ENCODE measurements at regions not wholly inside any gene's neighbourhood (a gene's known extent, or its start where the extent isn't known, plus 50 kb on each side); places are given as distances from the start of the nearest gene placed in this dataset.

- DNase-seq (ENCODE audit: low read depth): no peak
- H3K4me3 ChIP-seq (ENCODE audit: low read depth, low read length): no peak overlapping the region
- TF ChIP-seq, protein P1, sequence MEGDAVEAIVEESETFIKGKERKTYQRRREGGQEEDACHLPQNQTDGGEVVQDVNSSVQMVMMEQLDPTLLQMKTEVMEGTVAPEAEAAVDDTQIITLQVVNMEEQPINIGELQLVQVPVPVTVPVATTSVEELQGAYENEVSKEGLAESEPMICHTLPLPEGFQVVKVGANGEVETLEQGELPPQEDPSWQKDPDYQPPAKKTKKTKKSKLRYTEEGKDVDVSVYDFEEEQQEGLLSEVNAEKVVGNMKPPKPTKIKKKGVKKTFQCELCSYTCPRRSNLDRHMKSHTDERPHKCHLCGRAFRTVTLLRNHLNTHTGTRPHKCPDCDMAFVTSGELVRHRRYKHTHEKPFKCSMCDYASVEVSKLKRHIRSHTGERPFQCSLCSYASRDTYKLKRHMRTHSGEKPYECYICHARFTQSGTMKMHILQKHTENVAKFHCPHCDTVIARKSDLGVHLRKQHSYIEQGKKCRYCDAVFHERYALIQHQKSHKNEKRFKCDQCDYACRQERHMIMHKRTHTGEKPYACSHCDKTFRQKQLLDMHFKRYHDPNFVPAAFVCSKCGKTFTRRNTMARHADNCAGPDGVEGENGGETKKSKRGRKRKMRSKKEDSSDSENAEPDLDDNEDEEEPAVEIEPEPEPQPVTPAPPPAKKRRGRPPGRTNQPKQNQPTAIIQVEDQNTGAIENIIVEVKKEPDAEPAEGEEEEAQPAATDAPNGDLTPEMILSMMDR (IDR thresholded peaks at IDR 0.05; ENCODE audit: control insufficient read depth, extremely low read depth, insufficient read depth): no peak
These were observed 217.2 kb downstream of the ARL4C start for GRCh38 chr2:234279637-234280036.

DNA sequence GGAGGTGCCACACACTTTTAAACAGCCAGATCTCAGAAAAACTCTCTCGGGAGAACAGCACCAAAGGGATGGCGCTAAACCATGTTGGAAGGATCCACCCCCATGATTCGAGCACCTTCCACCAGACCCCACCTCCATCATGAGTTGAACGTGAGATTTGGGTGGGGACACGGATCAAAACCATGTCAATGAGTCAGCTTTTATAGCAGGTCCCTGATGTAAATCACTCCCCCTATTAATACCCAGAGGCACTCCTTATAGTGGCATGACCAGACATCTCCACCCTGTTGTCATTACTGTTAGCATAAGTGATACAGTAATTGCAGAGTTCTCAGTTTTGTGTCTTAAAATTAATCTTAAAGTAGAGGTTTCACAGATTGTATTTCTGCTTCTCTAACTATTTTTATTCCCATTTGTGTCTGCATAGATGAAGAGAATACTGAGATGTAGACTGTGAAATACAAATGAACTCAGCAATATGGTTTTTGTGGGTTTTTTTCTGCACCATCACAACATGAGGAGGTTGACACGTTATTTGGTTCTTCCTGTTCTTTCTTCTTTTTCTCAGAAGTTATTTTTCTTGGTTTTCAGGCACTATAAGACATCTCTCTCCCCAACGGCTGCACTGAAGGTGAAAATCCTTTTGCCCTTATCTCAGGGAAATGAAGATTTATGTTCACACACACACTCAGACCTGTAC, 218.2 kb downstream of the ARL4C start:
- no peak overlapping the region for H3K4me3 ChIP-seq (ENCODE audit: low read depth, low read length)
- TF ChIP-seq, protein P1 (IDR thresholded peaks at IDR 0.05; ENCODE audit: control insufficient read depth, extremely low read depth, insufficient read depth): no peak
- DNase-seq (ENCODE audit: low read depth): no peak

DNA sequence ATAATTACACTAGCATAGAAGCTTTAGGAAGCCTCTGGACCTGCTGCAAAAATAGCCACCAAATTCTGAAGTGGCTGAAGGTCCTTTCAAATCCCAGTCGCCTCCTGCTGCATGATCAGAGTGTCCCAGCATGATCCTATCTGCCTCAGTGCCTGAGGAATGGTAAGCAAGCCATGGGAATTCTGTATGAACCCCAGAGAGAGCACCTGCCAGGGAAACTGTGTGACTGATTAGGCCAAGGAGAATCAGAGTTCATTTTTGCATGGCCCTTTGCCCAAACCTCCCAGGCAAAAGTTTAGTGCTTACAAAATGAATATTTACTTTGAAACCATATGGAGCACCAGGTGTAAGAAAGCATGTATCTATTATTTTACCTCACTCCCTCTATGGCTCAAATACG, 221.4 kb downstream of the ARL4C start:
- TF ChIP-seq, protein P1 (IDR thresholded peaks at IDR 0.05; ENCODE audit: control insufficient read depth, extremely low read depth, insufficient read depth): no peak
- no peak for DNase-seq (ENCODE audit: low read depth)
- no peak overlapping the region for H3K4me3 ChIP-seq (ENCODE audit: low read depth, low read length)

- H3K4me3 ChIP-seq (ENCODE audit: low read depth, low read length): no peak overlapping the region
- DNase-seq (ENCODE audit: low read depth): no peak
- TF ChIP-seq, protein P1 (IDR thresholded peaks at IDR 0.05; ENCODE audit: control insufficient read depth, extremely low read depth, insufficient read depth): no peak
These were observed 222.8 kb downstream of the ARL4C start for GRCh38 chr2:234273887-234274584.

DNA sequence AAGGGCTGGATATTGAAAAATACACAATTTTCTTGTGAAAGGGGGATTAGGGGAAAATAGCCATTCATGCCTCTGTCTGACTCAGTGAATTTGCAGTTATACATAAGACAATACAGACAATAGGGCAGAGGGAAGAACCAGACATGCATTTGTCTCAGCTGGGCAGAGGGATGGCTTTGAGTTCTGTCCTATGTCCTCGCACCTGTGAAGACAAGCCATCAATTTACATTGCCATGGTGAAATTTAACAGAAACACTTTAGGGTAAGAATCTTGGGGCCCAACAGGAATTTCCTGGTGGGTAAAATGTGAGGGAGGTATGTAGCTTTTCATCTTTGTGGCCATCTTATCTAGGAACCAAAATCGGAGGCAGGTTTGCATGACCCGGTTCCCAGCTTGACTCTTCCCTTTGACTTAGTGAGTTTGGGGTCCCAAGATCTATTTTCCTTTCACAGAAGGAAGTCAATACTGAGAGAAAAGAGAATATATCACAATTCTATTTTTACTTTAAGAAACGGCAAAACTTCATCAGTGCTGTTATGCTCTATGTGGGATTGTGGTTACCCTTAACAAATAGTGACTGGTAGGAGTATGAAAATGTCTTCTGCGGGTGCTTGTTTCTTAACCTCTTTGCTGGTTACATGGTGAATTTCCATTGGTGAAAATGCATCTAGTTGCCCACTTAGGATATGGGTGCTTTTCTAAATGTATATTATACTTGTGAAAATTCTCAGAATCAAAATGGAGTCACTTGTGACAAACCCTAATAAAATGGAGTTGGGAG, 221.8 kb downstream of the SPP2 start:
- TF ChIP-seq, protein P1 (IDR thresholded peaks at IDR 0.05; ENCODE audit: control insufficient read depth, extremely low read depth, insufficient read depth): no peak
- DNase-seq (ENCODE audit: low read depth): no peak
- H3K4me3 ChIP-seq (ENCODE audit: low read depth, low read length): no peak overlapping the region

GRCh38 chr2:234271338-234271737, 220.8 kb downstream of the SPP2 start:
- TF ChIP-seq, protein P1 (IDR thresholded peaks at IDR 0.05; ENCODE audit: control insufficient read depth, extremely low read depth, insufficient read depth): no peak
- DNase-seq (ENCODE audit: low read depth): no peak
- no peak overlapping the region for H3K4me3 ChIP-seq (ENCODE audit: low read depth, low read length)

Data from LNCaP clone FGC (cell line).